GM21619 (cell line): ENCODE measurements at regions not wholly inside any gene's neighbourhood (a gene's known extent, or its start where the extent isn't known, plus 50 kb on each side); places are given as distances from the start of the nearest gene placed in this dataset.
"Not testable (repeated sequence)": the region's sequence is repeated elsewhere in the genome, so short reads cannot be mapped to it uniquely, and the experiment has no call there.

Experiments
- ATAC-seq: cut with Tn5 transposase; IDR thresholded peaks from one replicate; pipeline ENCODE4 v1.9.1; 2021; ENCODE audit not compliant: unreplicated experiment

DNA sequence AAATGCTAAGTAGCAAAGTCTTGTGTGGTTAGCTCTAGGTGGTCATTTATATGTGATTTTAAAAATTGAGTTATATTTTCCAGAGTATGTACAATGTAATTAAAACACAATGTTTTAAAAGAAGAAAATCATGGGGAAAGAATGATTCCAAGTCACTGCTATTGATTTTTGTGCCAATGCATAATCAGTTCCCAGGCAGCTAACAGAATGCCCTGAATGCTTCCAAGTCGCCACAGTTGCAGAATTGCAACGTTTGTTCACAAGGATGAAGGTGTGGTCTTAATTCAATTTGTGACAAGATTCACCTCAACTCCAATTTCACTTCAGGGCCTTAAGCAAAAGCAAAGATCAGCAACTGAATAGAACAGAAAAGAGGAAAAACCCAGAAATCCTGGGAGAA lies 200.4 kb downstream of the SPP2 start:
- no peak for ATAC-seq

- no peak for ATAC-seq
These were observed 199.4 kb downstream of the SPP2 start for GRCh38 chr2:234249873-234250272.

GRCh38 chr2:234249034-234249735 lies 198.7 kb downstream of the SPP2 start:
- ATAC-seq, result no peak

DNA sequence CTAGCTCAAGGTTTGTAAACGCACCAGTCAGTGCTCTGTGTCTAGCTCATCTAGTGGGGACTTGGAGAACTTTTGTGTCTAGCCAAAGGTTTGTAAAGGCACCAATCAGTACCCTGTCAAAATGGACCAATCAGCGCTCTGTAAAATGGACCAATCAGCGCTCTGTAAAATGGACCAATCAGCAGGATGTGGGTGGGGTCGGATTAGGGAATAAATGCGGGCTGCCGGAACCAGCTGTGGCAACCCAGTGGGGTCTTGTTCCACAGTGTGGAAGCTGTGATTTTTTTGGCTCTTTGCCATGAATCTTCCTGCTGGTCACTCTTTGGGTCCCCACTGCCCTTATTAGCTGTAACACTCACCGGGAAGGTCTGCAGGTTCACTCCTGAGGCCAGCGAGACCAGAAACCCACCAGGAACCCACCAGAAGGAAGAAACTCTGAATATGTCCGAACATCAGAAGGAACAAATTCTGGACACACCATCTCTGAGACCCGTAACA lies 197.8 kb downstream of the SPP2 start:
- ATAC-seq, result not testable (repeated sequence)

GRCh38 chr2:234247453-234248180 lies 197.1 kb downstream of the SPP2 start:
- no peak for ATAC-seq

DNA sequence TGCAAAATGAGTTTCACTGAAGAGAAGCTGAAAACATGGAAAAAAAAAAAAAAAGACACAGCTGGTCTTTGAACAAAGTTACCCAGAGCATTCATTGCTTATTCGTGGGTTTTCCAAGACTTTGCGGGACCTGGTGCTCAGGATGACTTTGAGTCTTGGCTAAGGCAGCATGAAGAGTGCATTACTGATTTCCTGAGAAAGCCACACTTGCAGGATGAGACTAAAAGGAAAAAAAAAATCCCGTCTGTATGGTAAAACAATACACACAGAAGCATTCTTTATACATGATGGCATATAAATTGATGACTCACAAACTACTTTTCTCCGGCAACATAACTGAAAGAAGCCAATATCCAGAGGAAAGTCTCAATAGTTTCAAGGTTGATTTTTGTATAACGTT lies 195.4 kb downstream of the SPP2 start:
- ATAC-seq, result no peak

DNA sequence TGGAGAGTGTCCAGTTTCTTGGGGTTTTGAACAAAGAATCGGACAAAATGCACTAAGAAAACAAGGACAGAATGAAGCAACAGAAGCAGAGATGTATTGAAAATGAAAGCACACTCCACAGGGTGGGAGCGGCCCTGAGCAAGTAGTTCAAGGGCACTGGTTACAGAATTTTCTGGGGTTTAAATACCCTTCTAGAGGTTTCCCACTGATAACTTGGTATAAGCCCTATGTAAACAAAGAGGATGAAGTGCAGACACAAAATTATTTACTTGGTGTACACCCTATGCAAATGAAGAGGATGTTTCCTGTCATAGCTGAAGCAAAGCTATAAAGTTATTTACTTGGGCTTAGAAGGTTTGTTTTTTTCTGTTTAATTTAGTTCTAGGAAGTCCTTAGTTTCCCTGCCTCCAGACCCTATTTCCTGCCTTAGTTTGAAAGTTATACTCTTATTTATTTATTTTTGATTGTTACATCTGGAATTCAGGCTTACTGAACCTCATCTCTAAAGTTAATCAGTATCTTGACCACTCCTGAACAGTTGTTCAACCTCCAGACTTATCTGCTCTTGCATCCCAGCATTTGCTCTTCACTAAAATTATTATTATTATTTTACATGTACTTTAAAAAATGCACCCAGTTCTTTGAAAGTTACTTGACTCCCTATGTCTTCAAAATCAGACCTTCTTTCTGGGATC lies 193.5 kb downstream of the SPP2 start:
- ATAC-seq, result no peak

- ATAC-seq, result no peak
These were observed 191.9 kb downstream of the SPP2 start for GRCh38 chr2:234242459-234242836.

- ATAC-seq, result no peak
These were observed 191.4 kb downstream of the SPP2 start for GRCh38 chr2:234241656-234242458.

DNA sequence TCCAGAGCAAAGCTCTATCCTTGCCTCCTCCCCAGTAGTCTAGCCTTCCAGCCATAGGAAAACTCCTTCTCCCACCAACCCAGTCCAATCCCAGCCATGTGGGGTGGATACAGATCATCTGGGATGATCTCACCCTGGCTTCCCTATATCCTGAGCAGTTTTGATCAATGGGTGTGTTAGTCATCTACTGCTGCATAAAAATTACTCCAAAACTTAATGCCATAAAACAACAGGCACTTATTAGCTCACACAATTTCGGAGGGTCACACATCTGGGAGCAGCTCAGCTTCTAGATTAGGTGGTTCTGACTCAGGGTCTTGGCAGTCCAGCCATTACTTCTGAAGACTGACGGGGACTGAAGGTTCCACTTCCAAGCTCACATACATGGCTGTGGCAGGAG lies 190.4 kb downstream of the SPP2 start:
- no peak for ATAC-seq

DNA sequence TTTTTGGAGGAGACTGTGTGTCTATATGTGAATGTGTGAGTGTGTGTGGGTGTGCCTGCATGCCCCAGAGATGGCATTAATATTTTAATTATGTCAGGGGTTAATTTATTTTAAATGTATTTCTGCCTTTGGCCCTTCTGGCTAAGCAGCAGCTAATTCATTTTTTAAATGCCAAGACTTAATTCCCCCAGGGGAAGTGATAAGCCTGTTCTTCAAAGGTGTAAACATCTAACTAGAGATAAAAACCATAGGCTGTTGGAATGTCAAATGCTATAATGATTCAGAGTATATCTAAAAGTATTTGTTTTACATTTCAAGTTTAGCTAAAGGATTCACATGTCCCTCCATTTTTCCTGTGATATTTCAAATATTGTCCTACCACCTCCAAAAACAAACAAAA lies 184.7 kb downstream of the SPP2 start:
- no peak for ATAC-seq

DNA sequence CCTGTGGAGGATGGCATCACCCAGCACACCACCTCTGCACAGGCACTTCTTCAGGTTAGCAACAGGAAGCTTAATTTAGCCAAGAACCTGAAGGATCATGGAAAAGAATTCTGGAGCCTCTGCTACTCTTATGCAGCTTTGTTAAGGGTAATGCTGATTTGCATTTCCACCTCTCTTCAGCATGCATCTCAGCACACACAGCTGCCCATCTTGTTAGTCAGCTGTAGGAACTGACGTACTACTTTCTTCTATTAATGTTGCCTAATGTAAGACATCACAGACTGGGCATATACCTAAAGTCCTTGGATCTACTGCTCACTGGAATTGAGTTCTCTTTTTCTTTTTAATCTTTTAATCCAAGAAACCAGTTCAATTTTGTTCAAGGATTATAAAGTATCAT lies 181.0 kb downstream of the SPP2 start:
- no peak for ATAC-seq

GRCh38 chr2:234219046-234219310 lies 168.5 kb downstream of the SPP2 start:
- ATAC-seq, result no peak

GRCh38 chr2:234218266-234219045 lies 168.0 kb downstream of the SPP2 start:
- no peak for ATAC-seq

- no peak for ATAC-seq
These were observed 162.0 kb downstream of the SPP2 start for GRCh38 chr2:234212534-234212933.

GRCh38 chr2:234211797-234212196 lies 161.3 kb downstream of the SPP2 start:
- ATAC-seq, result no peak

DNA sequence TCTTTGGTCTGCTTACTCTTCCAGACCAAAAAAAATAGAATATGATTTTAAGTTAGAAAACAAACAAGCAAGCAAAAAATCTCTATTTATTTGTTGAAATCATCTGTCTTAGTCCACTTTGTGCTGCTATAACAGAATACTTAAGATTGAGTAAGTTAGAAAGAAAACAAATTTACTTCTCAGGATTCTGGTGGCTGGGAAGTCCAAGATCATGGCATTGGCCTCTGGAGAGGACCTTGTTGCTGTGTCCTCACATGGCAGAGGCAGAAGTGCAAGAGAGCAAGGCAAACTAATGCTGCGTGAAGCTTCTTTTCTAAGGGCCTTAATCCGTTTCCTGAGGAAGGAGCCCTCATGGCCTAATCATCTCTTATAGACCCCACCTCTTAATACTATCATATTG lies 156.2 kb downstream of the SPP2 start:
- no peak for ATAC-seq

- ATAC-seq, result no peak
These were observed 154.0 kb downstream of the SPP2 start for GRCh38 chr2:234204480-234204879.

DNA sequence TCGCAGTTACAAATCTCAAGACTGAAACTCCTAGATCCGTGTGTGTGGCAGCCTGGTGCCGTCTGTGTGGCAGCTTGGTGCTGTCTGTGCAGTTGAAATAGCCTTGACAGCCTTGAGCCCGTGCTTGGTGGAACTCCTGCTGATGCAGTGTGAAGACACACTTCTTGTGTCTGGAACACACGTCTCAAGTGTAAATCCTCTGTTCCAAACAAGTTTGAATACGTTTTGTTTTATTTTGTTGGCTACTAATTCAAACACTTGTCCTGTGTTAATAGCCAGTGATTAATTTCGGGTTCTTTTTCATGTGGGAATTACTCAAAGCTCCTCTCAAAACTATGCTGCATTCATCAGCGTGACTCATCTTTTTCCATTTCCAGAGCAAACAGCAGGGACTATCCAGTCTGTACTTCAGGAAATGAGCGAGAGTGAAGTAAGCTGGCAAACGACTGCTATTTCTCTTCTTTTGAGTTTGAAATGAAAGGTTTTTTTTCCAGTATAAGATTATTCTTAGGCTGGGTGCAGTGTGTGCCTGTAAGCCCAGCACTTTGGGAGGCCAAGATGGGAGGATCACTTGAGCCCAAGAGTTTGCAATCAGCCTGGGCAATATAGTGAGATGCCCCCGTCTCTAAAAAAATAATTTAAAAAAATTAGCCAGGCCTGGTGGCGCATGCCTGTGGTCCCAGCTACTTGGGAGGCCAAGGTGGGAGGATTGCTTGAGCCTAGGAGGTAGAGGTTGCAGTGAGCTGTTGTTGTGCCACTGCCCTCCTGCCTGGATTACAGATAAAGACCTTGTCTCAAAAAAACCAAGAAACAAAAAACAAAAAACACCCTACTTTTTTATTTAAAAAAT lies 152.9 kb downstream of the SPP2 start:
- no peak for ATAC-seq

- ATAC-seq, result no peak
These were observed 152.1 kb downstream of the SPP2 start for GRCh38 chr2:234202601-234203000.
